ENCODE measurements at regions not wholly inside any gene's neighbourhood (a gene's known extent, or its start where the extent isn't known, plus 50 kb on each side); places are given as distances from the start of the nearest gene placed in this dataset.

- Mint-ChIP-seq H3K9me3 (ENCODE audit: unreplicated experiment) (peaks cover 1% of the 10 kb centered on the region), H3K4me1 (ENCODE audit: low read depth, unreplicated experiment) (no peaks in the 10 kb centered on the region), H3K4me3 (ENCODE audit: unreplicated experiment) (no peak overlapping the region), H3K27me3 (ENCODE audit: low read depth, unreplicated experiment) (no peaks in the 10 kb centered on the region), H3K27ac (ENCODE audit: unreplicated experiment) (no peak overlapping the region), H3K36me3 (ENCODE audit: low read depth, unreplicated experiment) (no peaks in the 10 kb centered on the region)
- Histone ChIP-seq H3K9ac (ENCODE audit: low read length) (no peak overlapping the region), H3K27ac (ENCODE audit: low read depth, low read length) (no peak overlapping the region), H3K79me2 (ENCODE audit: insufficient read depth, low read length) (no peaks in the 10 kb centered on the region), H3K4me2 (ENCODE audit: low read length) (no peak overlapping the region), H4K20me1 (ENCODE audit: insufficient read depth, low read length) (no peaks in the 10 kb centered on the region), H3K27me3 (ENCODE audit: insufficient read depth, low read length) (no peaks in the 10 kb centered on the region), H3K36me3 (ENCODE audit: insufficient read depth, low read length) (no peaks in the 10 kb centered on the region), H3K4me1 (ENCODE audit: insufficient read depth, low read length) (no peaks in the 10 kb centered on the region), H3K9me3 (ENCODE audit: insufficient read depth, low read depth, low read length) (no peaks in the 10 kb centered on the region), H3K4me3 (ENCODE audit: insufficient read depth, low read depth, low read length) (no peak overlapping the region), H2AFZ (ENCODE audit: low read depth, low read length) (no peak overlapping the region)
- TF ChIP-seq EZH2 (IDR thresholded peaks at IDR 0.05; ENCODE audit: insufficient read depth, low read length) (no peak), CTCF (IDR thresholded peaks at IDR 0.05; ENCODE audit: insufficient read depth, low read depth, low read length) (no peak)
- DNase-seq (ENCODE audit: low read depth) (no peak), FAIRE-seq (no peak)
These were observed 162.5 kb upstream of the CNTNAP4 start for GRCh38 chr16:76114681-76115080.

GRCh38 chr16:76118344-76118743 is 158.9 kb upstream of the CNTNAP4 start:
- Histone ChIP-seq H3K4me2 (ENCODE audit: low read length) (no peak overlapping the region), H3K9me3 (ENCODE audit: insufficient read depth, low read depth, low read length) (no peaks in the 10 kb centered on the region), H3K9ac (ENCODE audit: low read length) (no peak overlapping the region), H3K4me1 (ENCODE audit: insufficient read depth, low read length) (no peaks in the 10 kb centered on the region), H3K27me3 (ENCODE audit: insufficient read depth, low read length) (no peaks in the 10 kb centered on the region), H3K4me3 (ENCODE audit: insufficient read depth, low read depth, low read length) (no peak overlapping the region), H3K27ac (ENCODE audit: low read depth, low read length) (no peak overlapping the region), H2AFZ (ENCODE audit: low read depth, low read length) (no peak overlapping the region), H4K20me1 (ENCODE audit: insufficient read depth, low read length) (no peaks in the 10 kb centered on the region), H3K36me3 (ENCODE audit: insufficient read depth, low read length) (no peaks in the 10 kb centered on the region), H3K79me2 (ENCODE audit: insufficient read depth, low read length) (no peaks in the 10 kb centered on the region)
- TF ChIP-seq CTCF (IDR thresholded peaks at IDR 0.05; ENCODE audit: insufficient read depth, low read depth, low read length) = no peak
- no peak for TF ChIP-seq EZH2 (IDR thresholded peaks at IDR 0.05; ENCODE audit: insufficient read depth, low read length)
- H3K27me3 Mint-ChIP-seq (ENCODE audit: low read depth, unreplicated experiment) = no peaks in the 10 kb centered on the region
- no peak overlapping the region for H3K4me3 Mint-ChIP-seq (ENCODE audit: unreplicated experiment)
- no peaks in the 10 kb centered on the region for H3K4me1 Mint-ChIP-seq (ENCODE audit: low read depth, unreplicated experiment)
- H3K9me3 Mint-ChIP-seq (ENCODE audit: unreplicated experiment) = no peaks in the 10 kb centered on the region
- FAIRE-seq = no peak
- no peak for DNase-seq (ENCODE audit: low read depth)
- no peak overlapping the region for H3K27ac Mint-ChIP-seq (ENCODE audit: unreplicated experiment)
- H3K36me3 Mint-ChIP-seq (ENCODE audit: low read depth, unreplicated experiment) = no peaks in the 10 kb centered on the region

- DNase-seq (ENCODE audit: low read depth) = no peak
- Histone ChIP-seq H3K79me2 (ENCODE audit: insufficient read depth, low read length) (no peaks in the 10 kb centered on the region), H3K9ac (ENCODE audit: low read length) (no peak overlapping the region), H4K20me1 (ENCODE audit: insufficient read depth, low read length) (no peaks in the 10 kb centered on the region), H3K4me2 (ENCODE audit: low read length) (no peak overlapping the region), H3K27ac (ENCODE audit: low read depth, low read length) (no peak overlapping the region), H3K36me3 (ENCODE audit: insufficient read depth, low read length) (no peaks in the 10 kb centered on the region), H3K9me3 (ENCODE audit: insufficient read depth, low read depth, low read length) (no peaks in the 10 kb centered on the region), H2AFZ (ENCODE audit: low read depth, low read length) (no peak overlapping the region), H3K4me1 (ENCODE audit: insufficient read depth, low read length) (no peaks in the 10 kb centered on the region), H3K27me3 (ENCODE audit: insufficient read depth, low read length) (no peaks in the 10 kb centered on the region), H3K4me3 (ENCODE audit: insufficient read depth, low read depth, low read length) (no peak overlapping the region)
- Mint-ChIP-seq H3K4me1 (ENCODE audit: low read depth, unreplicated experiment) (no peaks in the 10 kb centered on the region), H3K27me3 (ENCODE audit: low read depth, unreplicated experiment) (no peaks in the 10 kb centered on the region), H3K9me3 (ENCODE audit: unreplicated experiment) (no peaks in the 10 kb centered on the region), H3K27ac (ENCODE audit: unreplicated experiment) (peak overlapping the region; percentile 28), H3K36me3 (ENCODE audit: low read depth, unreplicated experiment) (no peaks in the 10 kb centered on the region), H3K4me3 (ENCODE audit: unreplicated experiment) (no peak overlapping the region)
- no peak for FAIRE-seq
- no peak for TF ChIP-seq CTCF (IDR thresholded peaks at IDR 0.05; ENCODE audit: insufficient read depth, low read depth, low read length)
- TF ChIP-seq EZH2 (IDR thresholded peaks at IDR 0.05; ENCODE audit: insufficient read depth, low read length) = no peak
These were observed 155.6 kb upstream of the CNTNAP4 start for GRCh38 chr16:76121636-76122035.

All from astrocyte (in vitro differentiated cells and primary cell).